Neural crest cell (in vitro differentiated cells): ENCODE measurements at regions not wholly inside any gene's neighbourhood (a gene's known extent, or its start where the extent isn't known, plus 50 kb on each side); places are given as distances from the start of the nearest gene placed in this dataset.
A peak's percentile ranks its signal among the peaks of the same experiment; 100 is the strongest.

Experiments
- DNase-seq: peaks from one replicate; pipeline ENCODE4 v3.0.0; 2021; ENCODE audit warnings: low read depth, mixed read lengths, low spot score
- H3K27ac Mint-ChIP-seq: one replicate; pipeline ENCODE4 v1.8.0; 2021; ENCODE audit warnings: mild to moderate bottlenecking, mixed read lengths; ENCODE audit not compliant: unreplicated experiment
- H3K27me3 Mint-ChIP-seq: 2 replicates; pipeline ENCODE4 v1.8.0; 2021; ENCODE audit warnings: low read depth, mild to moderate bottlenecking, mixed read lengths
- H3K36me3 Mint-ChIP-seq: 2 replicates; pipeline ENCODE4 v1.8.0; 2021; ENCODE audit warnings: low read depth, mild to moderate bottlenecking, mixed read lengths
- H3K4me1 Mint-ChIP-seq: 2 replicates; pipeline ENCODE4 v1.8.0; 2021; ENCODE audit warnings: mixed read lengths
- H3K4me3 Mint-ChIP-seq: one replicate; pipeline ENCODE4 v1.8.0; 2021; ENCODE audit warnings: mild to moderate bottlenecking, mixed read lengths
- H3K9me3 Mint-ChIP-seq: 2 replicates; pipeline ENCODE4 v1.8.0; 2021; ENCODE audit warnings: mixed read lengths
- TF ChIP-seq, protein P1 (sequence below): fragments of 200-600 bp; sonication (generic); conservative IDR thresholded peaks from 2 replicates; pipeline ENCODE4 v1.5.0; 2021; ENCODE audit warnings: antibody characterized with exemption, mild to moderate bottlenecking

DNA sequence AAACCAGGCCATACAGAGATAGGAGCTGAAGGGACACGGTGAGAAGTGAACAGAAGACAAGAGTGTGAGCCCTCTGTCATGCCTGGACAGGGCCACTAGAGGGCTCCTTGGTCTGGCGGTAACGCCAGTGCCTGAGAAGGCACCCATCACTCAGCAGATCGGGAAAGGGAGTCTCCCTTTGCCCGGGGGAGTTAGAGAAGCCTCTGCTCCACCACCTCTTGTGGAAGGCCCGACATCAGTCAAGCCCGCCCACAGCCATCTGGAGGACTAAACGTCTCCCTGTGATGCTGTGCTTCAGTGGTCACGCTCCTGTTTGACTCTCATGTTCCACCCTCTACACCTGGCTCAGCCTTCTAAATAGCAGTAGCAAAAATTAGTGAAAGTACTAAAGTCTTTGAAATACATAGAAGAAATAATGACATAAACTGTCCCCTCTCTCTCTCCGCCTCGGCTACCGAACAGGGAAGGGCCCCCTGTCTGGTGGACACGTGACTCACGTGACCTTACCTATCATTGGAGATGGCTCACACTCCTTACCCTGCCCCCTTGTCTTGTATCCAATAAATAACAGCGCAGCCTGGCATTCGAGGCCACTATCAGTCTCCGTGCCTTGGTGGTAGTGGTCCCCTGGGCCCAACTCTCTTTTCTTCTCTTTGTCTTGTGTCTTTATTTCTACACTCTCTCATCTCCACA is 66.7 kb downstream of the RPP21 start:
- TF ChIP-seq, protein P1, sequence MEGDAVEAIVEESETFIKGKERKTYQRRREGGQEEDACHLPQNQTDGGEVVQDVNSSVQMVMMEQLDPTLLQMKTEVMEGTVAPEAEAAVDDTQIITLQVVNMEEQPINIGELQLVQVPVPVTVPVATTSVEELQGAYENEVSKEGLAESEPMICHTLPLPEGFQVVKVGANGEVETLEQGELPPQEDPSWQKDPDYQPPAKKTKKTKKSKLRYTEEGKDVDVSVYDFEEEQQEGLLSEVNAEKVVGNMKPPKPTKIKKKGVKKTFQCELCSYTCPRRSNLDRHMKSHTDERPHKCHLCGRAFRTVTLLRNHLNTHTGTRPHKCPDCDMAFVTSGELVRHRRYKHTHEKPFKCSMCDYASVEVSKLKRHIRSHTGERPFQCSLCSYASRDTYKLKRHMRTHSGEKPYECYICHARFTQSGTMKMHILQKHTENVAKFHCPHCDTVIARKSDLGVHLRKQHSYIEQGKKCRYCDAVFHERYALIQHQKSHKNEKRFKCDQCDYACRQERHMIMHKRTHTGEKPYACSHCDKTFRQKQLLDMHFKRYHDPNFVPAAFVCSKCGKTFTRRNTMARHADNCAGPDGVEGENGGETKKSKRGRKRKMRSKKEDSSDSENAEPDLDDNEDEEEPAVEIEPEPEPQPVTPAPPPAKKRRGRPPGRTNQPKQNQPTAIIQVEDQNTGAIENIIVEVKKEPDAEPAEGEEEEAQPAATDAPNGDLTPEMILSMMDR = peak; percentile 85
- H3K27me3 Mint-ChIP-seq = peaks cover 90% of the 10 kb centered on the region

DNA sequence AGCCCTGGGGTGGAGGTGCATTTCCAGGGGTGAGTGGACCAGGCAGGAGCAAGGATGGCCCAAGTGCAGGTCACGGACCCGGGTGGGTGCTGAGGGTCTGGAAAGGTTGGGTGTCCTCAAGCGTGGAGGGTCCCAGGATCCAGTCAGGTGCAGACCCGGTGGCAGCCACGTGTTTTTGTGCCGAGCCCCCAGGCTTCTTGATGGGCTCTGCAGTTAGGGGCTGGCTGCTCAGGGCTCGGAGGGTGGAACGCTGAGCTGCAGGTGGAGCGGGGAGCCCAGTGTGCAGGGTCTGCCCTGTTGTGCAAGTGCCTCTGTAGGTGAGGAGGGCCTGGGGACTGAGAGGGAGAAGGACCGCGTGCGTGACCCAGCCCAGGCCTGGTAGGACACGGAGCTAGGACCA is 70.9 kb upstream of the HLA-E start:
- TF ChIP-seq, protein P1 = no peak
- H3K4me3 Mint-ChIP-seq = no peak overlapping the region
- H3K27ac Mint-ChIP-seq = no peak overlapping the region
- no peaks in the 10 kb centered on the region for H3K36me3 Mint-ChIP-seq
- DNase-seq = no peak
- no peaks in the 10 kb centered on the region for H3K4me1 Mint-ChIP-seq
- H3K27me3 Mint-ChIP-seq = peaks cover 83% of the 10 kb centered on the region
- H3K9me3 Mint-ChIP-seq = no peaks in the 10 kb centered on the region

More for the DNA sequence above, 66.7 kb downstream of the RPP21 start:
- H3K27ac Mint-ChIP-seq = no peak overlapping the region
- no peaks in the 10 kb centered on the region for H3K4me1 Mint-ChIP-seq
- H3K36me3 Mint-ChIP-seq = no peaks in the 10 kb centered on the region
- no peaks in the 10 kb centered on the region for H3K9me3 Mint-ChIP-seq
- H3K4me3 Mint-ChIP-seq = no peak overlapping the region
- DNase-seq = peak; percentile 55

DNA sequence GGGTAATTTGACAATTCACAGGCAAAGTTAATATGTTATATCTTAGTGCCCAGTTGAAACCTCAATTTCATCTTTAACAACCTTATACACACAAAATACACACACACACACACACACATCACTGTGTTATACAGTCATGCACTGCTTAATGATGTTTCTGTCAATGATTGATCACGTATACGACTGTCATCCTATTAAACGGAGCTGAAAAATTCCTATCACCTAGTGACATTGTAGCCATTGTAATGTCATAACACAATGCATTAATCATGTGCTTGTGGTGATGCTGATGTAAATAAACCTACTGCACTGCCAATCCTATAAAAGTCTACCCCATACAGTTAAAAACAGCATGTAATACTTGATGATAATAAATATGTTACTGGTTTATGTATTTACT is 64.8 kb upstream of the HLA-E start:
- Mint-ChIP-seq H3K4me3 (no peak overlapping the region), H3K9me3 (peaks cover 11% of the 10 kb centered on the region), H3K27ac (no peak overlapping the region), H3K36me3 (peaks cover 5% of the 10 kb centered on the region), H3K27me3 (peaks cover 81% of the 10 kb centered on the region), H3K4me1 (no peaks in the 10 kb centered on the region)
- no peak for DNase-seq
- TF ChIP-seq, protein P1 = no peak
